ENCODE measurements at regions not wholly inside any gene's neighbourhood (a gene's known extent, or its start where the extent isn't known, plus 50 kb on each side); places are given as distances from the start of the nearest gene placed in this dataset.
"Not testable (repeated sequence)": the region's sequence is repeated elsewhere in the genome, so short reads cannot be mapped to it uniquely, and the experiment has no call there.

DNA sequence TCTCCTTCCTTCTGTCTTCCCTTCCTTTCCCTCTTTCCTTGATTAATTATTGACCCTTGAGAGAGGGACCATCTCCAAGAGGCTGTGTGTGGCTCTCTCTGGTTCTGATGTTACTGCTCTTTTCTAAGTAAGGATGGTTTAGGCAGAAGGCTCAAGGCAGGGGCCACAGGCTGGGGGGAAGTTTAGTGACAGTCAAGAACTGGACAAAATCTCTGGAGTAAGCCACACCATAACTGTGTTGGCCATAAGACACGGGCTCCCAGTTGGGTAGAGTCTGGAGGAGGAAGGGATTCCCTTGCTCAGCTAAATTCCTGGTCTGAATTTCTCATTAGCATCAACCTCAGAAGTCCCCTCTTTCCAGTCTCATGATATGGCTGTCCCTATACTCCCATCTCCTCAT, 74.7 kb downstream of the BUD13 start:
- no peak for DNase-seq (ENCODE audit: low read depth in 2 of 2)

DNA sequence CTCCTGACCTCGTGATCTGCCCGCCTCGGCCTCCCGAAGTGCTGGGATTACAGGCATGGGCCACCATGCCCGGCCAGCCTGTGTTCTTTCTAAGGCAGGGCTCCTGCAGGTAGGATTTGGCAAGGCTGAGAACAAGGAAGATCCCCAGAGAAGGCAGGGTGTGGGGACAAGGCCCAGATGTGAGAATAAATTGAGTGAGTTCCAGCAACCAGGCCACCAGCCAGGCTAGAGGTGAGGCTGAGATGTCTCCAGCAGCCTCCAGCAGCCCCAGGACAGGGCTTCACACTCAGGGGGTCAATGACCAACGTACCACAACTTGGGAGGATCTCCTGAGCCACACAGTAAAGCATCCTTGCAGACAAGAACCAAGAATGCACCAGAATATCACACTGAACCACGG, 75.1 kb downstream of the BUD13 start:
- no peak for DNase-seq (ENCODE audit: low read depth in 2 of 2)

DNA sequence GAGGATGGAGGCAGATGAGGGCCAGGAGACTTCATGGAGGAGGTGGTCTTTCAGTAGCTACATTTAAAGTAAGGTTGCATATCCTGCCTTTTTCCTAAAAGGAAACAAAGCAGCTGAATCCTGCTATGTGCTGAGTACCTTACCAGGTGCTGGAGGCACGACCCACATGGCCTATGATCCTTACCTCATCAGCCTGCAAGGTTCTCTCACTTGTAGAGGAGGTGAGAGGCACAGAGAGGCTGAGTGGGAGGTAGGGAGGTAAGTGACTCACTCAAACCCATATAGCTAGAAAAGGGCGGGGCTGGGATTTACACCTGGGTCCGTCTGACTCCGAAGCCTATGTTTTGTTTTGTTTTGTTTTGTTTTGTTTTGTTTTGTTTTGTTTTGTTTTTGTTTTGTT, 75.8 kb downstream of the BUD13 start:
- DNase-seq (ENCODE audit: low read depth in 2 of 2) = no peak

DNA sequence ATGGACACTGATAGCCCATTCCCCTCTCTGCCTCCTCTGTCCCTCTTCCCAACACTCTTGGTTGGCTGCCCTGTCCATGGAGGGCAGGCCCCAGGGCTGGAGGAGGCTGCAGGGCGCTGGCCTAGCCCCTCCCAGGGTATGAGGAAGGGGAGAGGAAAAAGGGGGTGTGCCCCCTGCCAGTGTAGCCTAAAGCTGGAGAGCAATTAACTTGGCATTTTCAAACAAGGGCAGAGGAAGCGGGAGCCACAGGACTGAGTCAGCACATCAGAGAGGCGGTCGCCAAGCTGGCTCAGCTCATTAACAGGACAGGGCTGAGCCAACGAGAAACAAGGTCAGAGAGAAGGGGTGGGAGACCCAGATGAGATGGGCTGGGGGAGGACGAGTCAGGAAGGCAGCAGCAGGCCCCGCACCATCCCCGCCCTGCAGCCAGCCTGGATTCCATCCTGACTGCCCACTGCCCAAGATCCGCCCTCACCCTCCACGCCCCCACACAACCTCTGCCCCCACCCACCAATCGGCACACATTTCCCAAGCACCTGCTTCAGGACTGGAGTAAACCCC, 76.3 kb downstream of the BUD13 start:
- DNase-seq (ENCODE audit: low read depth in 2 of 2) = no peak

DNA sequence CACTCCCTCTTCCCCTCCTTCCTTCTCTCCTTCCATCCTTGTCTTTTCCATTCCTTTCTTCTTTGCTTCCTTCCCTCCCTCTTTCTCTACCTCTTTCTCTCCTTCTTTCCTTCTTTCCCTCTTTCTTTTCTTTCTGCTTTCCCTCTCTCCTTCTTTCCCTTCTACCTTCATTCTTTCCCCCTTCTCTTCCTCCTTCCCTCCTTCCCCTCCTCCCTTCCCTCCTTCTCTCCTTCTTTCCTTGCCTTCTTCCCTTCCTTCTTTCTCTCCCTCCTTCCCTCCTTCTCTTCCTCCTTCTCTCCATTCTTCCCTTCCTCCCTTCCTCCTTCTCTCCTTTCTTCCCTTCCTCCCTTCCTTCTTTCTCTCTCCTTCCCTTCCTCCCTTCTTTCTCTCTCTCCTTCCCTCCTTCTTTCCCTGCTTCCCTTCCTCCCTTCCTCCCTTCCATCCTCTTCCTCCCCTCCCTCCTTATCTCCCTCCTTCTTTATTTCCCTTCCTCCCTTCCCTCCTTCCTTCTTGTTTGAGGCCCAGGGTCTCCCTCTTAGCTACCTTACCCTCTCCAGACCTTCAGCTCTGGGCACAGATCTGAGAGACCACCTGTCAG, 77.0 kb downstream of the BUD13 start:
- DNase-seq (ENCODE audit: low read depth in 2 of 2) = no peak

DNA sequence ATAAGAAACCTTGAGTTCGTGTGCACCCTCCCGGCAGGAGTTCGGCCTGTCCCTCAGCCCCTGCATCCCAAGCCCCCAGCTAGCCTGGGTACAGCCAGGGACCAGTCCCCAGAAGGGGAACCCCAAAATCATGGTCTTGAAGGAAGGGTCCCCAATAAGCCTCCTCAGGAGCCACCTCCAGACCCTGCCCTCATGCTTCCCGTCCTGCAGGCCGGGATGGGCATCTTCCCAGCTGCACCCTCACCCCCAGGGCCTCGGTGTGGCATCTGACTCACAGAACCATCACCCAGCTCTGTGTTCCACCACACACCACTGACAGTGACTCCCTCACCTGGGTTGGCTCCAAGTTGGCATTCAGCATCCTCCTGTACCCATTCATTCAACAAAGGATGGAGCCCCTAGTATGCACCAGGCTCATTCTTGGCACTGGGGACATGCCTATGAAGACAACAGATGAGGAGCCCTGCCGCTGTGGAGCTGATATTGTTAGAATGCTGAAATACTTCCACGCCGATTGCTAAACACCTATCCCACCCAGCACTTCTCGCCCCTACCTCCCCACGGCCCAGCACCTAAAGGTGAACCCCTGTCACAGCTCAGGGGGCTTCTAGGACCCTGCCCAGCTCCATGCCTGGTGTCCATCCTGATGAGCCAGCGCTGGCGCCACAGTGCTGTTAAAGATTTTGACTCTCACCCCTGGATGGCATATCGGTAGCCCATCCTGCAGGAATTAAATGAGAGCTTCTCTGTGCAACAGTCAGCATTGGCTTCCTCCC, 77.8 kb downstream of the BUD13 start:
- DNase-seq (ENCODE audit: low read depth in 2 of 2) = no peak

DNA sequence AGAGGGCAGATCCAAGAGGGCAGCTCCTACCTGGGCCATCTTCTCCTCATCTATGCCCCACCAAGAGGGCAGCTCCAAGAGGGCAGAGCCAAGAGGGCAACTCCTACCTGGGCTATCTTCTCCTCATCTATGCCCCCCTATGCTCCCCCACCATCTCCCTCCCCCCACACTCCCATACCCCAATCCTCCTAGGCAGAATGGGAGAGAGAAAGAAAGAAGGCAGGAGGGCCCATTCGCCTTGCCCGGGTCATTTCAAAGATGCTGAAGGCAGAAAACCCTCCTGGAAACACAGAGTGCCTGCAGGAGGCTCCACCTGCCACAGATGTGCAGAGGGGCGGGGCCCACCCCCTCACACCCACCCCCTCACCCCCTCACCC, 78.5 kb downstream of the BUD13 start:
- no peak for DNase-seq (ENCODE audit: low read depth in 2 of 2)

DNA sequence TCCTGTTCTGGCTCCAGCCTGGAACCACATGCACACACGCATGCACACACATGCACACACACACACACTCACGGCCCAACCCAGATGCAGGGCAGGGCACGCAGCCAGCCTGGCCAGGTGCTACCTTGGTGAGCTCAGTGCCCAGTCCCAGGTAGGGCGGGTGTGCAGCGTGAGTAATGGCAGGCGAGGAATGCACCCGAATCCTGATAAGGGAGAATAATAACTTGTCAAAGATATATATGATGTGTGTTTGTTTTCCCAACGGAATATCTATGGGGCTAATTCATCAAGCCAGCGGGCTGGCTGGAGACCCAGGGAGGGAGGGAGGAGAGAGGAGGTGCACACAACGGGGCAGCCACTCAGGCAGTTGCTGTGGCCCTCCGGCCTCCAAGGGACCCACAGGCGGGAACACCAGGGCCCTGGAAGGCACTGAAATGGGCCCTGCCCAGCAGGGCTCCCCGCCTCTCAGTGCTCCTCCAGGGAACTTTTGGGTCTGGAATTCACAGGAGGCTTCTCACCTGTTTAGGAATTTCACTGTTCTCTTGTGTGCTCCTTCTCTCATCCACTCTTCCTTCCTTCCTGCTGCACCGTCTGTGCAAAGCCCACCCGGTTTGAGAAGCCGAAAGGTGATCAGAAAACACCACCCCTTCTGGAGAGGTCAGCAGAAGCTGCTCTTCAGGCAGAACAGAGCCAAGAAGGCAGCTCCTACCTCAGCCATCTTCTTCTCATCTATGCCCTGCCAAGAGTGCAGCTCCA, 79.0 kb downstream of the BUD13 start:
- no peak for DNase-seq (ENCODE audit: low read depth in 2 of 2)

DNA sequence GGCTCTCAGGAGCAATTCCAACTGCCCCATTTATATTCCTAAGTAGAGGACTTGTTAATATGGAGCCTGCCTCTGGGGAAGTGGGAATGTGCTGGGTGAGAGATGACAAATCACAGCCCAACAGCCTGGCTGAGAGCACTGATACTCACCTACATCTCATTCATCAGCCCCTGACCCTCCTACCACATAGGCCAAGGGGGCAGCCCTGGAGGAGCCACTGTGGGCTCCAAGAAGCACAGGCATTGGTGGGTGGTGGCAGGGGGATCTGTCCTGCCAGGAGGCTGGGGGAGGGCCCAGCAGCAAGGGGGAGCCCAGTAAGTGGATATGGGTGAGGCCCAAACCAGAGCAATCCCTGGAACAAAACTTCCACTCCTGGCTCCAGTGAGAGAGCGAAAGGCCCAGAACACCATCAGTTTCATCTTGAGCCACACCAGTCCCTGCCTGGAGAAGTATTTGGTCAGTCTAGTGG, 79.7 kb downstream of the BUD13 start:
- DNase-seq (ENCODE audit: low read depth in 2 of 2) = no peak

DNA sequence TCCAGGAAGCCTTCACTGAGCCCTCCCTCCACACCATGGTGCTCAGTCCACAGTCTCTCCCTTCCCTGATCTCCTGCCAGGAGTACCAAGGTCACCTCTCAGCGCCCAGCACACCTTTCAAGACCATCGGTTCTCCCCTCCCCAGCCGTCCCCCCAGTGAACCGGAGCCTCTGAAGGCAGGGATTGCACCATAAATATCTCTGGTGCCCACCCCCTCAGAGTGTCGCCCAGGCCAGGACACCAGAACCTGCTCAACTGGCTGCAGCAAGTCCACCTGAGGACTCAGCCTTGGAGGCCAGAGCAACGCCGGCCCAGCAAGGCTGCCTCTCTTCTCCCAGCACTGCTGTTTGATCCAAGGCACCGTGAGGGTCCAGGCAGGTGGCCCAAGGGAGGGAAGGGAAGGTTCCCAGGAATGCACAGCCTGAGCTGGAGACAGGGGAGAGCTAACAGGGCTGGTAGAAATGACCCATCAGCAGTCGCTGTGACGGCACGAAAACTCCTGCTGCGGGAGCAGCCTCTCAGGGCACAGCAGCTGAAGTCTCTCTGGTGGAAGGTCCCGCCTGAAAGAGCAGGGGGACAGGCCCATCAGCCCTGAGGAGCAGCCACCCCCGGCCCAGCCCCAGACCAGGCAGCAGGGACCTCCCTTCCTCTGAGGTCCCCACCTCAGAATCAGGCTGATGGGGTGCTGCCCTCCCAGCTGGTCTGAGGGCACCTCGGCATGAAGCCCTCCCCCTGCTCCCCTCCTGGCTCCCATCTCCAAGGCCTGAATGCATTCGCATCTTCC, 80.3 kb downstream of the BUD13 start:
- DNase-seq (ENCODE audit: low read depth in 2 of 2) = no peak

DNA sequence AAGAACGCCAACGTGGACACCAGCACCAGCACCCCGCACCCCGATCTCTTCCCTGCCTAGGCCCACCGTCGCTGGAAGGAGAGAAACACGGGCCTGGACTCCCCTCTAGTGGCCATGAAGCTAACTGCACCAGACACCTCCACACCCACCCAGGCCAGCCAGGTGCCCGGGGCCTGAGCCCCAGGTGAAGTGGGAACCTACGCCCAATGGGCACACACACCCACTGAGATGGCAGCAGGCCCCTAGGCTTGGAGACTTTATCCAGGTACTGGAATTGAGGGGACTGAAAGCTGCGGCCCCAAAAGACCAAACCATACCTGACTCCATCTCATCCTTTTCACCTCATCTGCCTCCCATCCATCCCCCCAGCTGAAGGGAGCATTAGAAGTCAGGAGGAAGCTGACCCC, 81.0 kb downstream of the BUD13 start:
- DNase-seq (ENCODE audit: low read depth in 2 of 2) = peak; percentile 41 to 44

DNA sequence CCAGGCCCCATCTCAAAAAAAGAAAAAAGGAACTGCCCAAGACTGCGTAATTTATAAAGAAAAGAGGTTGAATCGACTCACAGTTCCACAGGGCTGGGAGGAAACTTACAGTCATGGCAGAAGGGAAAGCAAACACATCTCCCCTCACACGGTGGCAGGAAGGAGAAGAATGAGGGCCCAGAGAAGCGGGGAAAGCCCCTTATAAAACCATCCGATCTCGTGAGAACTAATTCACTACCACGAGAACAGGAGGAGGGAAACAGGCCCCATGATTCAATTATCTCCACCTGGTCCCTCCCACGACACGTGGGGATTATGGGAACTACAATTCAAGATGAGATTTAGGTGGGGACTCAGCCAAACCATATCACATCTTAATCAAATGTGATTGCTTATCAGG, 82.2 kb downstream of the BUD13 start:
- no peak for DNase-seq (ENCODE audit: low read depth in 2 of 2)

DNA sequence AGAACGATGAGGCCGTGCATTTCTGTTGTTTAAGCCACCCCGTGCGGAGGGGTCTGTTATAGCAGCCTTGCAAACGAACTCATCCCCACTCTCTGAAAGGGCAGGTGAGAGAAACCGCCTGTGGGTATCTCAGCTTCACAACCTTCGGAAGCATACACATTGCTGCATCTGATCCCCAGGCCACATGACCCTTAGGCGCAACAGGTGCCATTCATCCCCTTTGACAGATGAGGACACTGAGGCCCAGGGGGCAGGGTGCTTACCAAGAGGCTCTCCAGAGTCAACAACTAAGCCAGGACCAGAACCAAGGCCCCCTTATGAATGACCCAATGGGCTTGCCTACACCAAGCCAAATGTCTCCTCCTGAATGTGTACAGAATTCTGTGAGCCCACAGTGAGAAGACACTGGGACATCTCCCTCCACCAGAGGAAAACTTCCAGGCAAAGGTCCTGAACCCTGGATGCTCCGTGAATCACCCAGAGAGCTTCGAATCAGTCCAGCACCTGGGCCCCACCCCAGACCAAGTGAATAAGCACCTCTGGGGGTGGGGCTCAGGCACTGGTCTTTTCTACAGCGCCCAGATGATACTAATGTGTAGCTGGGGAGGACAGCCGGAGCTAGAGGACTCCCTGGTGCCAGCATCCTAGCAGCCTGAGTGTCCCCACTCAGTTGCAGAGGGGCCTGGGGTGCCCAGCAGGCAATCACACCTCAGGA, 83.2 kb downstream of the BUD13 start:
- no peak for DNase-seq (ENCODE audit: low read depth in 2 of 2)

DNA sequence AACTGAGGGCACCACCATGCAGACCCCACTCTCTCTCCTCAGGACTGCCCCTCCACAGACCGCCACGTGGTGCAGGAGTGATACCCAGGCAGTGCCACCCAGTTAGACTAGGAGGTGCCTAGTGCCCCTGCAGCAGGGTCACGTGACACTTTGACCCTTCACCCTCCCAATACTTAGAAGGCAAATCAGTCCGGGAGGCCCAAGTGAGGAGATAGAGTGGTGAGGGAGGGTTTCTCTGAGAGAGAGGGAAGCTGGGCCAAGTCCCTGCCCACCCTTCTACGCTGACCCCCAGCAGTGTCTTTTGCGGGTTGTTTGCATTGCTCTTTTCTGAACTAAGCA, 84.6 kb downstream of the BUD13 start:
- DNase-seq (ENCODE audit: low read depth in 2 of 2) = no peak

DNA sequence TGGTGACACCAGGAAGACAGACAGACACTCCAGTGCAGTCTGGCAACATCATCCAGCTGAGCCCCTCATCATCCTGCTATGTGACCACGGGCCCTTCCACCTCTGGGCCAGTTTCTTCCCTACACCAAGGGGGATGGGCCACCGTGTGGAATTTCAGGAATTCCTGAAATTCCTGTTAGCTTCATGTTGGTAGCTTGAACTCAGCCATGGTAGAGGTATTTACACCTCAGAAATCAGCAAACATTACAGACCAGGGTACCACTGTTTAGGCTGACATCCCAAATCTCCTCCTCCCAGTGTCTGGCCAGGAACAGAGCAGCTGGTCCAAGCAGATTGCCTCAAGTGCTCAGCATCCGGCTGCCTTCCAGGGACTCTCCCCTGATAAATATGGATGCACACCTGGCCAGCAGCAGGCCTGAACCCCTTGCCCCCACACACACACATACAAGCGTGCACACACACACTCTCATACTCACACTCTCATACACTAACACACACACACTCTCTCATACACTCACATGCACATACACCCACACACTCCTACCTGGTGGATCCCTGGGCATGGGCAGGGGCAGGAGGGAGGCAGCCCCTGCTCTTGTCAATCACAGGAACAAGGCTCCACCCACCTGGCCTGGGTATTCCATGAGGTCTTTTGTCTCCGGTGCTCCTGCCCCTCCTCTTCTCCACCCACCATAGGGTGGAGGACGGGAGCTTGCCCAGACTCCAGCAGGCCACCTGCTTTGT, 85.2 kb downstream of the BUD13 start:
- DNase-seq (ENCODE audit: low read depth in 2 of 2) = no peak

DNA sequence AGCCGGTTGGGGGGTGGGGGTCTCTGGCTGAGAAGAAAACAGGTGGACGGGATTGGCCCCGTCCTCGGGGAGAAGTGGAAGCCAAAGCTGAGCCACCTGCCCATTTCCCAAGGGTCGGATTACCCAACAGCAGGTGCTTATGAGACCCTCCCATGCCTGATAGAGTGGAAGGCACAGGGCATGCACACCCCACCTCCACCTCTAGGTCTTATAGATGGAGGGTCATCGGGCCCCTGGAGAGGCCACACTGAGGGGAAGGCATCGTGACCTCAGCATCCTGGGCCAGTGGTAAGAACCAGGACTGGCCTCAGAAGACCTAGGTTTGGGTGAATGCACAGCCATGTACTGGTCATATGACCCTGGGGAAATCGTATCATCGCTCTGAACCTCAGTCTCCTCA, 85.9 kb downstream of the BUD13 start:
- DNase-seq (ENCODE audit: low read depth in 2 of 2) = no peak

DNA sequence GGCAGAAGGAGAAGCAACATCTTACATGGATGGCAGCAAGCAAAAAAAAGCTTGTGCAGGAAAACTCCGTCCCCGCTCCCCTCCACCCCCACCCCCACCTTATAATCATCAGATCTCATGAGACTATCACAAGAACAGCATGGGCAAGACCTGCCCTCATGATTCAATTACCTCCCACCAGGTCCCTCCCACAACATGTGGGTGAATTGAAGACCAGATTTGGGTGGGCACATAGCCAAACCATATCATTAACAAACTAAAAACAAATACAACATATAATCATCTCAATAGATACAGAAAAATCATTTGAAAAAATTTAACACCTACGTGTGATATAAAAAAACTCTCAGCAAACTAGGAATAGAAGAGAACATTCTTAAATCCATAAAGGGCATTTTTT, 88.8 kb downstream of the BUD13 start:
- no peak for DNase-seq (ENCODE audit: low read depth in 2 of 2)

DNA sequence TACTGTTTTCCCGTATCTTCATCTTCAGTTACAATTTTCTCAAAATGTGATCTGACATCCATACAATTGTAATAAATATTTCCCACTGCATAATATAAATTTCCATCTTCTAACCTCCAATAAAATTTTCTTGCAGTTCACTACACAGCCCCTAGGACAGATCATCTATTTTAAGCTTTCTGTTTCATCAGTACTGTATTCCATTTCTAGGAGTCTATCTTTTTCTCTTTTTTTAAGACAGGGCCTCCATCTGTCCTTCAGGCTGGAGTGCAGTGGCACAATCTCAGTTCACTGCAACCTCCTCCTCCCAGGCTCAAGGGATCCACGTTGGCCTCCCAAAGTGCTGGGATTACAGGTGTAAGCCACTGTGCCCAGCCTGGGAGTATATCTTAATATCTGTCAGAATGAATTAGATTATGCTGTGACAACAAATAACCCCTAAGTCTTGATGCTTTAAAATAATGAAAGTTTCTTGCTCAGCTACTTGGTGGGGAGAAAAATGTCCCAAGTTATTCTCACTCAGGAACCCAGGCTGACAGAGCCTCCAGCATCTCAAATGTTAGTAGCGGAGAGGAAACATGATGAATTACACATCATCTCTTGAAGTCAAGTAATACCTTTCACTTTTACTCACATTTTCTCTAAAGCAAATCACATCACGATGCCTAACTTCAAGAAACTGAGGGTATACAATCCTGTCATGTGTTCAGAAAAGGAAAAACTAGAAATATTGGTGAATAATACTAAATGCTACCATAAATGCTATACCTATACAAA, 92.2 kb downstream of the BUD13 start:
- no peak for DNase-seq (ENCODE audit: low read depth in 2 of 2)

DNA sequence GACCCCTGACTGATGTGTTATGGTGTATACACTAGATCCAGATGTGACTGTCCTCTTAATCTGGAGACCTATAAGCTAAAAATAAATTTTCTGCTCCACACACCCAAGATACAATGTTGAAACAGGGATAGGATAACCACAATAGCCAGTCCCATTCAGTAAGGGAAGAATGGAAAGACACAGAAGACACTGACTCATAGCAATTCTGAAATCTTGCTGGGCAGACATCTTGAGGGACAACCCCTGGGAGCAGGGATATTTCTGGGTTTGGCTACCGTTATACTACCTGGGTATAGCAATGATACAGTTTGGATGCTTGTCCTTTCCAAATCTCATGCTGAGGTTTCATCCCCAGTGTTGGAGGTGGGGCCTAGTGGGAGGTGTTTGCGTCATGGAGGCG, 93.9 kb downstream of the BUD13 start:
- no peak for DNase-seq (ENCODE audit: low read depth in 2 of 2)

DNA sequence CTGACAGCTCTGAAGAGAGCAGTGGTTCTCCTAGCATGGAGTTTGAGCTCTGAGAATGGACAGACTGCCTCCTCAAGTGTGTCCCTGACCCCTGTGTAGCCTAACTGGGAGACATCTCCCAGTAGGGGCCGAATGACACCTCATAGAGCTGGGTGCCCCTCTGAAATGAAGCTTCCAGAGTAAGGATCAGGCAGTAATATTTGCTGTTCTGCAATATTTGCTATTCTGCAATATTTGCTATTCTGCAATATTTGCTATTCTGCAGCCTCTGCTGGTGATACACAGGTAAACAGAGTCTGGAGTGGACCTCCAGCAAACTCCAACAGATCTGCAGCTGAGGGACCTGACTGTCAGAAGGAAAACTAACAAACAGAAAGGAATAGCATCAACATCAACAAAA, 105.5 kb downstream of the BUD13 start:
- DNase-seq (ENCODE audit: low read depth in 2 of 2) = not testable (repeated sequence)

Data from stimulated activated CD4-positive, alpha-beta T cell treated with anti-CD3 and anti-CD28 coated beads, Interleukin-1b, Interleukin-23, amount 100 ng/mL, for 4 hours (primary cell).